HG02870 (cell line): ENCODE measurements at regions not wholly inside any gene's neighbourhood (a gene's known extent, or its start where the extent isn't known, plus 50 kb on each side); places are given as distances from the start of the nearest gene placed in this dataset.

Experiments used
- ATAC-seq: cut with Tn5 transposase; IDR thresholded peaks from one replicate; pipeline ENCODE4 v1.9.1; 2021; ENCODE audit warnings: mild to moderate bottlenecking, moderate library complexity; ENCODE audit not compliant: unreplicated experiment

- no peak for ATAC-seq
Measured at GRCh38 chr4:44070843-44071242, 377.8 kb downstream of the KCTD8 start.

- ATAC-seq: no peak
Measured at GRCh38 chr4:44071959-44072955, 376.4 kb downstream of the KCTD8 start.

GRCh38 chr4:44086753-44087152, 361.9 kb downstream of the KCTD8 start:
- ATAC-seq: no peak

GRCh38 chr4:44093390-44093789, 355.2 kb downstream of the KCTD8 start:
- no peak for ATAC-seq

- no peak for ATAC-seq
Measured at GRCh38 chr4:44098973-44099372, 349.6 kb downstream of the KCTD8 start.

GRCh38 chr4:44100456-44100855, 348.2 kb downstream of the KCTD8 start:
- no peak for ATAC-seq

- ATAC-seq: no peak
Measured at GRCh38 chr4:44118971-44119680, 329.5 kb downstream of the KCTD8 start.

GRCh38 chr4:44120646-44121045, 328.0 kb downstream of the KCTD8 start:
- ATAC-seq: no peak

GRCh38 chr4:44121210-44121609, 327.4 kb downstream of the KCTD8 start:
- ATAC-seq: no peak
